ENCODE measurements at regions not wholly inside any gene's neighbourhood (a gene's known extent, or its start where the extent isn't known, plus 50 kb on each side); places are given as distances from the start of the nearest gene placed in this dataset.

DNA sequence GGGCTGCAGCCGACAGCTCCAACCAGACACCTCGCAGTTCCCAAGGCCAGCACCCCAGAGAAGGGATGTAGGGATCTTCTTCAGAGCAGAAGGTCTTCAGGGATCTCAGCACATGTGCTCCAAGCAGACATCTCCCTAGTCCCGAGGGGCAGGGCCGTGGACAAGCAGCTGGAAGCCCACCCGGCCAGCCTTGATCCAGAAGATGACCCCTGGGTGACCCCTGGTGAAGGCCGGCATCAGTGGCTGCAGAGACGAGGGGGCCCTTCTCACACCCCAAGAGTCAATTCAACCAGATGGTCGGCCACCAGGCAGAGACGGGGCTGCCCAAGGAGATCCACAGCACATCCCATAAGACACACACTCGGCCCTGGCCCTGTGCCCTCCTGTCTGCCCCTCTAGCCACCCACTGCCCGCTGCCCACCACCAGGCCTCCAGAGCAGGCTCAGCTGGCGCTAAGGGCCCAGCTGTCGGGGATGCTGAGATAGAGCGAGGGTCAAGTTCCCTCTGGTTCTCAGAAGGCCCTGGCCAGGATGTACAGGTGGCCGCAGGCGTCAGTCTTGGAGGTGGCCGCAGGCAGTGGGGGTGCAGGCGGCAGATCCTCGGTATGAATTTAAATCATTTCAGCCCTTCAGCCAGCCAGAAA, 168.3 kb downstream of the BRD1 start:
- no peak for ATAC-seq
- H3K9me3 ChIP-seq: no peaks in the 10 kb centered on the region
- no peak for TF ChIP-seq POLR2A (IDR thresholded peaks at IDR 0.05)
- TF ChIP-seq, protein P1, sequence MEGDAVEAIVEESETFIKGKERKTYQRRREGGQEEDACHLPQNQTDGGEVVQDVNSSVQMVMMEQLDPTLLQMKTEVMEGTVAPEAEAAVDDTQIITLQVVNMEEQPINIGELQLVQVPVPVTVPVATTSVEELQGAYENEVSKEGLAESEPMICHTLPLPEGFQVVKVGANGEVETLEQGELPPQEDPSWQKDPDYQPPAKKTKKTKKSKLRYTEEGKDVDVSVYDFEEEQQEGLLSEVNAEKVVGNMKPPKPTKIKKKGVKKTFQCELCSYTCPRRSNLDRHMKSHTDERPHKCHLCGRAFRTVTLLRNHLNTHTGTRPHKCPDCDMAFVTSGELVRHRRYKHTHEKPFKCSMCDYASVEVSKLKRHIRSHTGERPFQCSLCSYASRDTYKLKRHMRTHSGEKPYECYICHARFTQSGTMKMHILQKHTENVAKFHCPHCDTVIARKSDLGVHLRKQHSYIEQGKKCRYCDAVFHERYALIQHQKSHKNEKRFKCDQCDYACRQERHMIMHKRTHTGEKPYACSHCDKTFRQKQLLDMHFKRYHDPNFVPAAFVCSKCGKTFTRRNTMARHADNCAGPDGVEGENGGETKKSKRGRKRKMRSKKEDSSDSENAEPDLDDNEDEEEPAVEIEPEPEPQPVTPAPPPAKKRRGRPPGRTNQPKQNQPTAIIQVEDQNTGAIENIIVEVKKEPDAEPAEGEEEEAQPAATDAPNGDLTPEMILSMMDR (IDR thresholded peaks at IDR 0.05): no peak
- H3K27me3 ChIP-seq: peaks cover 0 to 18% (median 0%) of the 10 kb centered on the region in 9 donors
- H3K27ac ChIP-seq: peak overlapping the region in 5 of 12 donors; percentile 19 to 82 (median 34)
- 69 to 81% (median 72%) methylated on average over 9 to 19 of the region's 19 CpGs for WGBS, 4 donors
- H3K4me3 ChIP-seq: no peak overlapping the region
- H3K36me3 ChIP-seq: no peaks in the 10 kb centered on the region
- intact Hi-C loops (cut with DNase I): loop anchor here in 1 of 10 donors (10.0 kb wide), 1 partner anchor 65 kb away; no protein-coding TSS in a partner anchor
- peak in 3 of 5 donors; percentile 2 to 54 (median 18) for DNase-seq
- H3K4me1 ChIP-seq: peaks cover 0 to 36% (median 11%) of the 10 kb centered on the region in 12 donors

DNA sequence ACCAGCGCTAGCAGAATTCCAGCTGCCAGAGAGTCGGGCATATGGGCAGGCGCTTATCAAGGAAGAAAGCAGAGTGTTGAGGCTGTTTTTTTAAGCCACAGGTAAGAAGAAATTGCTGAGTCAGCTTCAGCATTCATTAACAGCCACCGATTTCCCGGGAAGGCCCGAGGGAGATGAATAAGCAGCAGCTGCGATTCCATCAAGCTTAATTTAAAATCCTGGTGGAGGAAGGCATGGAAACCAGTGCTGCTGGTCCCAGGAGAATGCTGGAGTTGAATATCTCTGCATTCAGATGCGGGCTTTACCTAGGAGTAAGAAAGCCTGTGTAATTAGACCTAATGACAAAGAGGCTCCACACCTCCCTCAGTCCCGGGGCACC, 168.8 kb downstream of the BRD1 start:
- peak in 1 of 5 donors; percentile 15 for DNase-seq

DNA sequence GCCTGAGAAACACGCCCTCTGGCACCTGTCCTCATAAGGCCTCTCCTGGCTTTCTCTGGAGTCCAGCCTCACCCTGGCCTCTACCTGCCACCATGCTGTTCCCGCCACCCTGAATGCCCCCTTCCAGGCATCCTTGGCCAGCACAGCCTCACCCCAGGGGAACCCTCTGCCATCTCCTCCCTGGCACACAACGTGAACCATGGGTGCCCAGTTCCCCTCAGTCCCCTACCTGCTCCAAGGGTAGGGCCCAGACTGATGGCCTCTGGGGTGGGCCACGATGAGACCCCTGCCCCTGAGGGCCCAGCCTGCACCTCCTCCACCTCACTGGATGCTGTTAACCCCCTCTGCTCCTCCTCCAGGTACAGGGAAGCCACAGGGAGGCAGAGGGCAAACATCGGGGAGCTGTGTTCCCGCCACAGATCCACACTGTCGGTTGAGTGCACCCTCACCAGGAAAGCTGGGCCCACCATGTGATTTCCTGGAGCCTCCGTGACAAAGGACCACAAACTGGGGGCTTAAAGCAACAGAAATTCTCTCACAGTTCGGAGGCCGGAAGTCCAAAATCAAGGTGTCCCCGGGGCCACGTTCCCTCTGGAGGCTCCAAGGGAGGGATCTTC, 169.6 kb downstream of the BRD1 start:
- intact Hi-C loops (cut with DNase I): loop anchor here in 2 of 10 donors (2.0 to 10.0 kb wide), 2 partner anchors 67 kb away; no protein-coding TSS in a partner anchor
- peak overlapping the region; percentile 63 to 96 (median 80) for H3K27ac ChIP-seq
- peaks cover 0 to 10% (median 0%) of the 10 kb centered on the region in 9 donors for H3K27me3 ChIP-seq
- peaks cover 0 to 36% (median 8%) of the 10 kb centered on the region in 12 donors for H3K4me1 ChIP-seq
- peak in 1 of 4 donors; percentile 2 for ATAC-seq
- no peak for TF ChIP-seq POLR2A (IDR thresholded peaks at IDR 0.05)
- TF ChIP-seq, protein P1 (IDR thresholded peaks at IDR 0.05): no peak
- 52 to 65% (median 53%) methylated on average over 11 to 12 of the region's 12 CpGs for WGBS, 4 donors
- peak in 1 of 5 donors; percentile 25 for DNase-seq
- no peaks in the 10 kb centered on the region for H3K9me3 ChIP-seq
- H3K36me3 ChIP-seq: no peaks in the 10 kb centered on the region
- peak overlapping the region in 9 of 12 donors; percentile 29 to 82 (median 62) for H3K4me3 ChIP-seq

More for the DNA sequence above, 168.8 kb downstream of the BRD1 start:
- intact Hi-C loops (cut with DNase I): loop anchor here in 1 of 10 donors (10.0 kb wide), 1 partner anchor 66 kb away; no protein-coding TSS in a partner anchor
- ATAC-seq: no peak
- H3K4me1 ChIP-seq: peaks cover 0 to 36% (median 9%) of the 10 kb centered on the region in 12 donors
- no peak overlapping the region for H3K4me3 ChIP-seq
- peaks cover 0 to 18% (median 0%) of the 10 kb centered on the region in 9 donors for H3K27me3 ChIP-seq
- WGBS, 4 donors: 42 to 60% (median 54%) methylated on average over 9 of the region's 9 CpGs
- TF ChIP-seq POLR2A (IDR thresholded peaks at IDR 0.05): no peak
- TF ChIP-seq, protein P1 (IDR thresholded peaks at IDR 0.05): no peak
- H3K9me3 ChIP-seq: no peaks in the 10 kb centered on the region
- H3K27ac ChIP-seq: peak overlapping the region in 10 of 12 donors; percentile 63 to 96 (median 80)
- no peaks in the 10 kb centered on the region for H3K36me3 ChIP-seq

All from heart left ventricle (tissue), 16 donors.